Stomach (tissue), 4 donors: ENCODE measurements at regions not wholly inside any gene's neighbourhood (a gene's known extent, or its start where the extent isn't known, plus 50 kb on each side); places are given as distances from the start of the nearest gene placed in this dataset.

Source experiments
- POLR2A ChIP-seq, 4 donors: fragments of 450-650 bp; IDR thresholded peaks; one replicate each; pipeline ENCODE4 v1.6.1; 2016; ENCODE audit warnings: antibody characterized with exemption in 4 of 4, control low read depth in 2 of 4, mild to moderate bottlenecking in 1 of 4, moderate library complexity in 1 of 4
- POLR2AphosphoS5 ChIP-seq, 3 donors: sonication (generic); formaldehyde crosslinking; IDR thresholded peaks; one replicate each; pipeline ENCODE4 v1.6.1; 2016; ENCODE audit warnings: antibody characterized with exemption in 3 of 3
- TF ChIP-seq, protein P1 (sequence below), 7 experiments: fragments of 450-650 bp in 4 of 7; fragments of 200-600 bp in 3 of 7; sonication (generic) in 3 of 7; IDR thresholded peaks; one replicate each; pipeline ENCODE4 v1.5.1; 2016 to 2019; ENCODE audit warnings: antibody characterized with exemption in 7 of 7, control low read depth in 2 of 7, mild to moderate bottlenecking in 1 of 7

DNA sequence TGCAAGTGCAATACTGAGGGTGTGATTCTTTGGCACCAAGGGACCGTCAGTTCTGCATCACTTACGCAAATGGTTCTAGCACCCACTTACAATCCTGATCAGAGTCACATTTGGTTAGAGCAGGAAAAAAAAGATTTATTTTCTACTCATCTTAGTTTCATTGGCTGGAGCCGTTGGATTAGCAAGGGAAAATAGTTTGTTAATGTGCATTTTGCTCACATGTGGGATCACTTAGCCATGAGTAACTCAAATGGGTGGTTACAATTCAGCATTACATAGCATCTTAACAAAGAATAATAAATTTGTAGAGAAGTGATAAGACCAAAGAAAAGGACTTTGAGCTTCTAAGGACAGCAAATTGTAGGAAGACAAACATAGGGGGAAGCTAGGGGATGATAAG is 216.9 kb downstream of the AUH start:
- TF ChIP-seq POLR2A (IDR thresholded peaks at IDR 0.05), result no peak
- TF ChIP-seq, protein P1, sequence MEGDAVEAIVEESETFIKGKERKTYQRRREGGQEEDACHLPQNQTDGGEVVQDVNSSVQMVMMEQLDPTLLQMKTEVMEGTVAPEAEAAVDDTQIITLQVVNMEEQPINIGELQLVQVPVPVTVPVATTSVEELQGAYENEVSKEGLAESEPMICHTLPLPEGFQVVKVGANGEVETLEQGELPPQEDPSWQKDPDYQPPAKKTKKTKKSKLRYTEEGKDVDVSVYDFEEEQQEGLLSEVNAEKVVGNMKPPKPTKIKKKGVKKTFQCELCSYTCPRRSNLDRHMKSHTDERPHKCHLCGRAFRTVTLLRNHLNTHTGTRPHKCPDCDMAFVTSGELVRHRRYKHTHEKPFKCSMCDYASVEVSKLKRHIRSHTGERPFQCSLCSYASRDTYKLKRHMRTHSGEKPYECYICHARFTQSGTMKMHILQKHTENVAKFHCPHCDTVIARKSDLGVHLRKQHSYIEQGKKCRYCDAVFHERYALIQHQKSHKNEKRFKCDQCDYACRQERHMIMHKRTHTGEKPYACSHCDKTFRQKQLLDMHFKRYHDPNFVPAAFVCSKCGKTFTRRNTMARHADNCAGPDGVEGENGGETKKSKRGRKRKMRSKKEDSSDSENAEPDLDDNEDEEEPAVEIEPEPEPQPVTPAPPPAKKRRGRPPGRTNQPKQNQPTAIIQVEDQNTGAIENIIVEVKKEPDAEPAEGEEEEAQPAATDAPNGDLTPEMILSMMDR (IDR thresholded peaks at IDR 0.05), result no peak
- TF ChIP-seq POLR2AphosphoS5 (IDR thresholded peaks at IDR 0.05), result no peak
